ENCODE measurements at regions not wholly inside any gene's neighbourhood (a gene's known extent, or its start where the extent isn't known, plus 50 kb on each side); places are given as distances from the start of the nearest gene placed in this dataset.
"Not testable (repeated sequence)": the region's sequence is repeated elsewhere in the genome, so short reads cannot be mapped to it uniquely, and the experiment has no call there.

GRCh38 chr5:174648618-174649017, 75.8 kb upstream of the MSX2 start:
- CTCF ChIA-PET; H3K4me1 ChIP-seq (ENCODE audit: control extremely low read depth in 1 of 4, control insufficient read depth in 4 of 4, insufficient read depth in 4 of 4, low read length in 3 of 4); DNase-seq; POLR2A ChIA-PET; H3K27ac ChIP-seq (ENCODE audit: insufficient read depth in 1 of 2, low read depth in 1 of 2, low read length in 2 of 2, poor library complexity in 1 of 2, severe bottlenecking in 2 of 2); H3K4me3 ChIP-seq (ENCODE audit: control insufficient read depth in 1 of 7, extremely low read depth in 1 of 7, insufficient read depth in 4 of 7, low read depth in 2 of 7, low read length in 6 of 7); H3K36me3 ChIP-seq (ENCODE audit: control insufficient read depth in 4 of 4, insufficient read depth in 4 of 4, low read length in 3 of 4): not testable (repeated sequence)
- WGBS (ENCODE audit: insufficient coverage), result 96% methylated on average over 4 of the region's 4 CpGs
- Histone ChIP-seq H3K27me3 (replicated peaks in 2 of 5; ENCODE audit: control insufficient read depth in 4 of 5, insufficient read depth in 5 of 5, low read length in 4 of 5) (peaks cover 0 to 14% (median 2%) of the 10 kb centered on the region in 5 experiments), H3K9me3 (ENCODE audit: control extremely low read depth in 1 of 5, control insufficient read depth in 4 of 5, insufficient read depth in 2 of 5, low read depth in 1 of 5, low read length in 4 of 5) (peaks cover 0 to 14% (median 0%) of the 10 kb centered on the region in 5 experiments)

- ChIA-PET POLR2A (no interaction called here), CTCF (interaction anchor here (1.0 kb wide), 1 partner anchor 230 kb away, joined by 3 read pairs; no protein-coding TSS in a partner anchor)
- Histone ChIP-seq H3K27ac (ENCODE audit: insufficient read depth in 1 of 2, low read depth in 1 of 2, low read length in 2 of 2, poor library complexity in 1 of 2, severe bottlenecking in 2 of 2) (no peak overlapping the region), H3K36me3 (ENCODE audit: control insufficient read depth in 4 of 4, insufficient read depth in 4 of 4, low read length in 3 of 4) (no peaks in the 10 kb centered on the region), H3K9me3 (ENCODE audit: control extremely low read depth in 1 of 5, control insufficient read depth in 4 of 5, insufficient read depth in 2 of 5, low read depth in 1 of 5, low read length in 4 of 5) (peaks cover 0 to 14% (median 0%) of the 10 kb centered on the region in 5 experiments), H3K4me3 (ENCODE audit: control insufficient read depth in 1 of 7, extremely low read depth in 1 of 7, insufficient read depth in 4 of 7, low read depth in 2 of 7, low read length in 6 of 7) (no peak overlapping the region), H3K4me1 (ENCODE audit: control extremely low read depth in 1 of 4, control insufficient read depth in 4 of 4, insufficient read depth in 4 of 4, low read length in 3 of 4) (no peaks in the 10 kb centered on the region), H3K27me3 (replicated peaks in 2 of 5; ENCODE audit: control insufficient read depth in 4 of 5, insufficient read depth in 5 of 5, low read length in 4 of 5) (peaks cover 0 to 14% (median 2%) of the 10 kb centered on the region in 5 experiments)
- 92% methylated on average over 7 of the region's 8 CpGs for WGBS (ENCODE audit: insufficient coverage)
- no peak for DNase-seq
Measured at GRCh38 chr5:174649391-174649790, 75.0 kb upstream of the MSX2 start.

GRCh38 chr5:174654442-174654841, 69.9 kb upstream of the MSX2 start:
- no peak overlapping the region for H3K27ac ChIP-seq (ENCODE audit: insufficient read depth in 1 of 2, low read depth in 1 of 2, low read length in 2 of 2, poor library complexity in 1 of 2, severe bottlenecking in 2 of 2)
- ChIA-PET CTCF (no interaction called here), POLR2A (no interaction called here)
- H3K36me3 ChIP-seq (ENCODE audit: control insufficient read depth in 4 of 4, insufficient read depth in 4 of 4, low read length in 3 of 4), result no peaks in the 10 kb centered on the region
- peaks cover 0 to 2% (median 0%) of the 10 kb centered on the region in 5 experiments for H3K9me3 ChIP-seq (ENCODE audit: control extremely low read depth in 1 of 5, control insufficient read depth in 4 of 5, insufficient read depth in 2 of 5, low read depth in 1 of 5, low read length in 4 of 5)
- no peaks in the 10 kb centered on the region for H3K4me1 ChIP-seq (ENCODE audit: control extremely low read depth in 1 of 4, control insufficient read depth in 4 of 4, insufficient read depth in 4 of 4, low read length in 3 of 4)
- H3K4me3 ChIP-seq (ENCODE audit: control insufficient read depth in 1 of 7, extremely low read depth in 1 of 7, insufficient read depth in 4 of 7, low read depth in 2 of 7, low read length in 6 of 7), result no peak overlapping the region
- DNase-seq, result no peak
- WGBS (ENCODE audit: insufficient coverage), result 100% methylated on average over 3 of the region's 3 CpGs
- peaks cover 0 to 30% (median 5%) of the 10 kb centered on the region in 5 experiments for H3K27me3 ChIP-seq (replicated peaks in 2 of 5; ENCODE audit: control insufficient read depth in 4 of 5, insufficient read depth in 5 of 5, low read length in 4 of 5)

- Histone ChIP-seq H3K27me3 (replicated peaks in 2 of 5; ENCODE audit: control insufficient read depth in 4 of 5, insufficient read depth in 5 of 5, low read length in 4 of 5) (peaks cover 0 to 35% (median 5%) of the 10 kb centered on the region in 5 experiments), H3K27ac (ENCODE audit: insufficient read depth in 1 of 2, low read depth in 1 of 2, low read length in 2 of 2, poor library complexity in 1 of 2, severe bottlenecking in 2 of 2) (no peak overlapping the region), H3K4me1 (ENCODE audit: control extremely low read depth in 1 of 4, control insufficient read depth in 4 of 4, insufficient read depth in 4 of 4, low read length in 3 of 4) (no peaks in the 10 kb centered on the region), H3K4me3 (ENCODE audit: control insufficient read depth in 1 of 7, extremely low read depth in 1 of 7, insufficient read depth in 4 of 7, low read depth in 2 of 7, low read length in 6 of 7) (no peak overlapping the region), H3K9me3 (ENCODE audit: control extremely low read depth in 1 of 5, control insufficient read depth in 4 of 5, insufficient read depth in 2 of 5, low read depth in 1 of 5, low read length in 4 of 5) (peaks cover 0 to 2% (median 0%) of the 10 kb centered on the region in 5 experiments), H3K36me3 (ENCODE audit: control insufficient read depth in 4 of 4, insufficient read depth in 4 of 4, low read length in 3 of 4) (no peaks in the 10 kb centered on the region)
- CTCF ChIA-PET, result no interaction called here
- WGBS (ENCODE audit: insufficient coverage), result 87% methylated on average over 2 of the region's 4 CpGs
- POLR2A ChIA-PET, result no interaction called here
- no peak for DNase-seq
Measured at GRCh38 chr5:174655351-174655750, 69.0 kb upstream of the MSX2 start.

- CTCF ChIA-PET, result no interaction called here
- no peaks in the 10 kb centered on the region for H3K4me1 ChIP-seq (ENCODE audit: control extremely low read depth in 1 of 4, control insufficient read depth in 4 of 4, insufficient read depth in 4 of 4, low read length in 3 of 4)
- WGBS (ENCODE audit: insufficient coverage), result 100% methylated on average over 2 of the region's 4 CpGs
- POLR2A ChIA-PET, result no interaction called here
- peaks cover 0 to 20% (median 3%) of the 10 kb centered on the region in 5 experiments for H3K27me3 ChIP-seq (replicated peaks in 2 of 5; ENCODE audit: control insufficient read depth in 4 of 5, insufficient read depth in 5 of 5, low read length in 4 of 5)
- H3K4me3 ChIP-seq (ENCODE audit: control insufficient read depth in 1 of 7, extremely low read depth in 1 of 7, insufficient read depth in 4 of 7, low read depth in 2 of 7, low read length in 6 of 7), result no peak overlapping the region
- DNase-seq, result no peak
- peaks cover 0 to 11% (median 1%) of the 10 kb centered on the region in 5 experiments for H3K9me3 ChIP-seq (ENCODE audit: control extremely low read depth in 1 of 5, control insufficient read depth in 4 of 5, insufficient read depth in 2 of 5, low read depth in 1 of 5, low read length in 4 of 5)
- no peaks in the 10 kb centered on the region for H3K36me3 ChIP-seq (ENCODE audit: control insufficient read depth in 4 of 4, insufficient read depth in 4 of 4, low read length in 3 of 4)
- H3K27ac ChIP-seq (ENCODE audit: insufficient read depth in 1 of 2, low read depth in 1 of 2, low read length in 2 of 2, poor library complexity in 1 of 2, severe bottlenecking in 2 of 2), result no peak overlapping the region
Measured at GRCh38 chr5:174664180-174664850, 60.1 kb upstream of the MSX2 start.

- POLR2A ChIA-PET, result no interaction called here
- 90% methylated on average over 2 of the region's 2 CpGs for WGBS (ENCODE audit: insufficient coverage)
Measured at GRCh38 chr5:174665347-174665746, 59.0 kb upstream of the MSX2 start.

GRCh38 chr5:174667526-174667925, 56.9 kb upstream of the MSX2 start:
- Histone ChIP-seq H3K9me3 (ENCODE audit: control extremely low read depth in 1 of 5, control insufficient read depth in 4 of 5, insufficient read depth in 2 of 5, low read depth in 1 of 5, low read length in 4 of 5) (peaks cover 0 to 11% (median 1%) of the 10 kb centered on the region in 5 experiments), H3K4me1 (ENCODE audit: control extremely low read depth in 1 of 4, control insufficient read depth in 4 of 4, insufficient read depth in 4 of 4, low read length in 3 of 4) (no peaks in the 10 kb centered on the region), H3K27me3 (replicated peaks in 2 of 5; ENCODE audit: control insufficient read depth in 4 of 5, insufficient read depth in 5 of 5, low read length in 4 of 5) (peaks cover 0 to 5% (median 0%) of the 10 kb centered on the region in 5 experiments), H3K27ac (ENCODE audit: insufficient read depth in 1 of 2, low read depth in 1 of 2, low read length in 2 of 2, poor library complexity in 1 of 2, severe bottlenecking in 2 of 2) (no peak overlapping the region), H3K4me3 (ENCODE audit: control insufficient read depth in 1 of 7, extremely low read depth in 1 of 7, insufficient read depth in 4 of 7, low read depth in 2 of 7, low read length in 6 of 7) (no peak overlapping the region), H3K36me3 (ENCODE audit: control insufficient read depth in 4 of 4, insufficient read depth in 4 of 4, low read length in 3 of 4) (no peaks in the 10 kb centered on the region)
- DNase-seq, result no peak
- POLR2A ChIA-PET, result no interaction called here
- WGBS (ENCODE audit: insufficient coverage), result 100% methylated on average over 2 of the region's 2 CpGs
- CTCF ChIA-PET, result no interaction called here

More at GRCh38 chr5:174665347-174665746, 59.0 kb upstream of the MSX2 start:
- CTCF ChIA-PET, result no interaction called here
- Histone ChIP-seq H3K27me3 (replicated peaks in 2 of 5; ENCODE audit: control insufficient read depth in 4 of 5, insufficient read depth in 5 of 5, low read length in 4 of 5) (peaks cover 0 to 16% (median 3%) of the 10 kb centered on the region in 5 experiments), H3K4me3 (ENCODE audit: control insufficient read depth in 1 of 7, extremely low read depth in 1 of 7, insufficient read depth in 4 of 7, low read depth in 2 of 7, low read length in 6 of 7) (no peak overlapping the region), H3K36me3 (ENCODE audit: control insufficient read depth in 4 of 4, insufficient read depth in 4 of 4, low read length in 3 of 4) (no peaks in the 10 kb centered on the region), H3K4me1 (ENCODE audit: control extremely low read depth in 1 of 4, control insufficient read depth in 4 of 4, insufficient read depth in 4 of 4, low read length in 3 of 4) (no peaks in the 10 kb centered on the region), H3K27ac (ENCODE audit: insufficient read depth in 1 of 2, low read depth in 1 of 2, low read length in 2 of 2, poor library complexity in 1 of 2, severe bottlenecking in 2 of 2) (no peak overlapping the region), H3K9me3 (ENCODE audit: control extremely low read depth in 1 of 5, control insufficient read depth in 4 of 5, insufficient read depth in 2 of 5, low read depth in 1 of 5, low read length in 4 of 5) (peaks cover 0 to 11% (median 1%) of the 10 kb centered on the region in 5 experiments)
- DNase-seq, result no peak

Data from common myeloid progenitor, CD34-positive (primary cell).